Mammary epithelial cell (primary cell): ENCODE measurements at regions not wholly inside any gene's neighbourhood (a gene's known extent, or its start where the extent isn't known, plus 50 kb on each side); places are given as distances from the start of the nearest gene placed in this dataset.

Source experiments
- CTCF ChIP-seq, 2 donors: IDR thresholded peaks in 1 of 2; conservative IDR thresholded peaks in 1 of 2; 2 replicates each; pipeline ENCODE4 v1.5.1; 2011 to 2012; ENCODE audit warnings: inconsistent platforms in 2 of 2, low read length in 2 of 2, mild to moderate bottlenecking in 2 of 2, control low read depth in 1 of 2, low read depth in 1 of 2; ENCODE audit not compliant: insufficient read depth in 1 of 2; ENCODE audit errors: extremely low read depth in 1 of 2
- EZH2 ChIP-seq: IDR thresholded peaks from 2 replicates; pipeline ENCODE4 v1.6.1; 2012; ENCODE audit warnings: low read length, inconsistent platforms, borderline replicate concordance

GRCh38 chr15:98174841-98175240 is 214.3 kb downstream of the ARRDC4 start:
- TF ChIP-seq CTCF (conservative IDR thresholded peaks at IDR 0.05 in 1 of 2, IDR thresholded peaks at IDR 0.05 in 1 of 2; ENCODE audit: extremely low read depth in 1 of 2, insufficient read depth in 1 of 2, low read depth in 1 of 2, low read length in 2 of 2) (no peak), EZH2 (no peak)
